GM12872 (cell line): ENCODE measurements at regions not wholly inside any gene's neighbourhood (a gene's known extent, or its start where the extent isn't known, plus 50 kb on each side); places are given as distances from the start of the nearest gene placed in this dataset.

Experiments
- CTCF ChIP-seq: IDR thresholded peaks from 3 replicates; pipeline ENCODE4 v1.5.1; 2011; ENCODE audit warnings: low read depth, mild to moderate bottlenecking, low read length, moderate library complexity; ENCODE audit not compliant: insufficient read depth

GRCh38 chr21:27412530-27412929 is 445.6 kb upstream of the ADAMTS5 start:
- no peak for TF ChIP-seq CTCF

- TF ChIP-seq CTCF: no peak
Measured at GRCh38 chr21:27408826-27409225, 441.9 kb upstream of the ADAMTS5 start.

- no peak for TF ChIP-seq CTCF
Measured at GRCh38 chr21:27407271-27407670, 440.4 kb upstream of the ADAMTS5 start.

GRCh38 chr21:27406300-27407009 is 439.6 kb upstream of the ADAMTS5 start:
- TF ChIP-seq CTCF: no peak

- no peak for TF ChIP-seq CTCF
Measured at GRCh38 chr21:27403011-27403410, 436.1 kb upstream of the ADAMTS5 start.

GRCh38 chr21:27400045-27400444 is 433.2 kb upstream of the ADAMTS5 start:
- no peak for TF ChIP-seq CTCF

GRCh38 chr21:27397578-27397977 is 430.7 kb upstream of the ADAMTS5 start:
- TF ChIP-seq CTCF: no peak
